ENCODE measurements at regions not wholly inside any gene's neighbourhood (a gene's known extent, or its start where the extent isn't known, plus 50 kb on each side); places are given as distances from the start of the nearest gene placed in this dataset.

- POLR2A ChIA-PET (ENCODE audit: unreplicated experiment) = no interaction called here
- Histone ChIP-seq H3K4me2 (ENCODE audit: low read depth, low read length) (no peak overlapping the region), H3K36me3 (ENCODE audit: control insufficient read depth, insufficient read depth, low read length) (no peaks in the 10 kb centered on the region), H2BK15ac (ENCODE audit: low read depth, low read length) (no peak overlapping the region), H2BK5ac (ENCODE audit: low read depth, low read length, poor library complexity, severe bottlenecking) (no peak overlapping the region), H3K4me1 (ENCODE audit: control insufficient read depth, insufficient read depth, low read length) (no peaks in the 10 kb centered on the region), H3K18ac (ENCODE audit: low read depth, low read length) (no peak overlapping the region), H3K4me3 (ENCODE audit: insufficient read depth, low read depth, low read length) (no peak overlapping the region), H2AFZ (replicated peaks; ENCODE audit: low read length, poor library complexity) (peak overlapping the region; percentile 46), H3K27ac (ENCODE audit: insufficient read depth, low read length) (no peak overlapping the region), H2BK120ac (ENCODE audit: low read depth, low read length) (no peak overlapping the region), H4K20me1 (ENCODE audit: insufficient read depth, low read length) (no peaks in the 10 kb centered on the region), H3K9me3 (ENCODE audit: control insufficient read depth, insufficient read depth, low read length) (no peaks in the 10 kb centered on the region), H2AK5ac (ENCODE audit: low read depth, low read length) (no peak overlapping the region), H4K91ac (ENCODE audit: insufficient read depth, low read depth, low read length) (no peak overlapping the region), H4K8ac (ENCODE audit: low read depth in 2 of 2, low read length in 2 of 2) (no peak overlapping the region), H4K5ac (ENCODE audit: low read depth, low read length) (no peak overlapping the region), H3K79me1 (ENCODE audit: low read depth in 1 of 2, low read length in 2 of 2) (no peaks in the 10 kb centered on the region), H2AK9ac (replicated peaks; ENCODE audit: low read depth, low read length, poor library complexity) (no peak overlapping the region), H3K9me1 (ENCODE audit: insufficient read depth, low read length) (no peaks in the 10 kb centered on the region), H3K27me3 (ENCODE audit: control insufficient read depth, insufficient read depth, low read length) (no peaks in the 10 kb centered on the region), H3K4ac (ENCODE audit: low read depth, low read length) (no peak overlapping the region), H3K14ac (replicated peaks; ENCODE audit: low read depth, low read length) (no peak overlapping the region), H3K23ac (ENCODE audit: low read depth, low read length) (no peak overlapping the region), H3K9ac (ENCODE audit: low read depth, low read length) (no peak overlapping the region), H3K56ac (ENCODE audit: extremely low read depth, insufficient read depth, low read length) (no peak overlapping the region), H2BK20ac (ENCODE audit: low read depth, low read length) (no peak overlapping the region)
- DNase-seq = no peak
- dilution Hi-C loops (cut with HindIII; ENCODE audit: low sequenced_read_pairs, unreplicated experiment) (no loop called here), in situ Hi-C loops (cut with MboI; ENCODE audit: low sequenced_read_pairs) (no loop called here), intact Hi-C loops (cut with micrococcal nuclease) (no loop called here)
- CTCF ChIA-PET = no interaction called here
- WGBS, 2 experiments (ENCODE audit: extremely low coverage in 2 of 2, insufficient read length in 1 of 2) = 88% methylated on average over 3 of the region's 5 CpGs; no CpG with 5 or more reads in 1 of the 2 experiments
- no TSS peak for BruUV-seq (replicated peaks)
- ATAC-seq (ENCODE audit: low read depth) = no peak
- TF ChIP-seq RCOR1 (IDR thresholded peaks at IDR 0.05; ENCODE audit: insufficient replicate concordance, low read length) = no peak
Measured at GRCh38 chr2:186976329-186976728, 127.4 kb upstream of the ZSWIM2 start.
